Peyer's patch (tissue), 4 donors: ENCODE measurements at regions not wholly inside any gene's neighbourhood (a gene's known extent, or its start where the extent isn't known, plus 50 kb on each side); places are given as distances from the start of the nearest gene placed in this dataset.

Experiments
- POLR2A ChIP-seq, 2 donors: fragments of 450-650 bp; IDR thresholded peaks; one replicate each; pipeline ENCODE4 v1.5.1; 2017; ENCODE audit warnings: antibody characterized with exemption in 2 of 2, mild to moderate bottlenecking in 2 of 2, moderate library complexity in 2 of 2
- TF ChIP-seq, protein P1 (sequence below), 6 experiments: fragments of 450-650 bp in 4 of 6; fragments of 200-600 bp in 2 of 6; sonication (generic) in 1 of 6; IDR thresholded peaks; one replicate each; pipeline ENCODE4 v1.5.1; 2017 to 2019; ENCODE audit warnings: antibody characterized with exemption in 6 of 6, mild to moderate bottlenecking in 3 of 6, moderate library complexity in 1 of 6

DNA sequence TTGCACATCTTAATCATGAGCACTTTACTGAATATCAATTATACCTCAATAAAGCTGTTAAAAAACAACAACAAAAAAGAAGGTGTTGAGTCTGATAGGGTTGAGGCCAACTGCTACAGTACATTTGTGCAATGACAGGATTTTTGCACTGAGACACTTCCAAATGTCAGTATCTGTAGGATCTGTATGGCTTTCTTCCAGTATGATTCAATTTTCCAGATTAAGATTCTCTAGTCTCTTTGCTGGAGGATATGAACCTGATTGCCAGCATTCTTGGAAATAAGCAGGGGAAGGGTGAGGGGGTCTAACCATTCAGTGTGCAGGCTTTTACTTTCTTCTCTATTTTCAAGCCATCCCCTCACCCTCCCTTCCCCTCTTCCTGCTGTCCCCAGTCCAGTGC is 85.1 kb downstream of the SEMA4F start:
- no peak for TF ChIP-seq POLR2A (IDR thresholded peaks at IDR 0.05)
- TF ChIP-seq, protein P1, sequence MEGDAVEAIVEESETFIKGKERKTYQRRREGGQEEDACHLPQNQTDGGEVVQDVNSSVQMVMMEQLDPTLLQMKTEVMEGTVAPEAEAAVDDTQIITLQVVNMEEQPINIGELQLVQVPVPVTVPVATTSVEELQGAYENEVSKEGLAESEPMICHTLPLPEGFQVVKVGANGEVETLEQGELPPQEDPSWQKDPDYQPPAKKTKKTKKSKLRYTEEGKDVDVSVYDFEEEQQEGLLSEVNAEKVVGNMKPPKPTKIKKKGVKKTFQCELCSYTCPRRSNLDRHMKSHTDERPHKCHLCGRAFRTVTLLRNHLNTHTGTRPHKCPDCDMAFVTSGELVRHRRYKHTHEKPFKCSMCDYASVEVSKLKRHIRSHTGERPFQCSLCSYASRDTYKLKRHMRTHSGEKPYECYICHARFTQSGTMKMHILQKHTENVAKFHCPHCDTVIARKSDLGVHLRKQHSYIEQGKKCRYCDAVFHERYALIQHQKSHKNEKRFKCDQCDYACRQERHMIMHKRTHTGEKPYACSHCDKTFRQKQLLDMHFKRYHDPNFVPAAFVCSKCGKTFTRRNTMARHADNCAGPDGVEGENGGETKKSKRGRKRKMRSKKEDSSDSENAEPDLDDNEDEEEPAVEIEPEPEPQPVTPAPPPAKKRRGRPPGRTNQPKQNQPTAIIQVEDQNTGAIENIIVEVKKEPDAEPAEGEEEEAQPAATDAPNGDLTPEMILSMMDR (IDR thresholded peaks at IDR 0.05), result no peak
